DOHH2 (cell line): ENCODE measurements at regions not wholly inside any gene's neighbourhood (a gene's known extent, or its start where the extent isn't known, plus 50 kb on each side); places are given as distances from the start of the nearest gene placed in this dataset.

Source experiments
- EZH2phosphoT487 ChIP-seq: fragments of 200-600 bp; sonication (generic); IDR thresholded peaks from 2 replicates; pipeline ENCODE4 v1.6.1; 2017; ENCODE audit warnings: borderline replicate concordance, mild to moderate bottlenecking, antibody characterized with exemption, low read length, moderate library complexity, mixed read lengths
- TF ChIP-seq, protein P1 (sequence below): fragments of 200-600 bp; sonication (generic); IDR thresholded peaks from one replicate; pipeline ENCODE4 v1.5.1; 2014; ENCODE audit warnings: antibody characterized with exemption, mild to moderate bottlenecking, low read depth, low read length; ENCODE audit not compliant: poor library complexity, severe bottlenecking

GRCh38 chr7:34331102-34331501 lies 326.9 kb upstream of the NPSR1 start:
- TF ChIP-seq, protein P1, sequence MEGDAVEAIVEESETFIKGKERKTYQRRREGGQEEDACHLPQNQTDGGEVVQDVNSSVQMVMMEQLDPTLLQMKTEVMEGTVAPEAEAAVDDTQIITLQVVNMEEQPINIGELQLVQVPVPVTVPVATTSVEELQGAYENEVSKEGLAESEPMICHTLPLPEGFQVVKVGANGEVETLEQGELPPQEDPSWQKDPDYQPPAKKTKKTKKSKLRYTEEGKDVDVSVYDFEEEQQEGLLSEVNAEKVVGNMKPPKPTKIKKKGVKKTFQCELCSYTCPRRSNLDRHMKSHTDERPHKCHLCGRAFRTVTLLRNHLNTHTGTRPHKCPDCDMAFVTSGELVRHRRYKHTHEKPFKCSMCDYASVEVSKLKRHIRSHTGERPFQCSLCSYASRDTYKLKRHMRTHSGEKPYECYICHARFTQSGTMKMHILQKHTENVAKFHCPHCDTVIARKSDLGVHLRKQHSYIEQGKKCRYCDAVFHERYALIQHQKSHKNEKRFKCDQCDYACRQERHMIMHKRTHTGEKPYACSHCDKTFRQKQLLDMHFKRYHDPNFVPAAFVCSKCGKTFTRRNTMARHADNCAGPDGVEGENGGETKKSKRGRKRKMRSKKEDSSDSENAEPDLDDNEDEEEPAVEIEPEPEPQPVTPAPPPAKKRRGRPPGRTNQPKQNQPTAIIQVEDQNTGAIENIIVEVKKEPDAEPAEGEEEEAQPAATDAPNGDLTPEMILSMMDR: no peak
- no peak for TF ChIP-seq EZH2phosphoT487
